Adrenal gland (tissue), 5 donors: ENCODE measurements at regions not wholly inside any gene's neighbourhood (a gene's known extent, or its start where the extent isn't known, plus 50 kb on each side); places are given as distances from the start of the nearest gene placed in this dataset.
A peak's percentile ranks its signal among the peaks of the same experiment; 100 is the strongest.

Source experiments
- CTCF ChIP-seq, 6 experiments: fragments of 450-650 bp in 4 of 6; fragments of 200-600 bp in 2 of 6; sonication (generic) in 1 of 6; IDR thresholded peaks; 1 replicate in 5 of 6; 2 replicates in 1 of 6; pipeline versions ENCODE4 v1.5.1 to v1.8.0; 2016 to 2021; ENCODE audit warnings: antibody characterized with exemption in 6 of 6, mild to moderate bottlenecking in 2 of 6, moderate library complexity in 1 of 6
- POLR2A ChIP-seq, 2 donors: fragments of 450-650 bp; IDR thresholded peaks; one replicate each; pipeline ENCODE4 v1.6.1; 2017; ENCODE audit warnings: antibody characterized with exemption in 2 of 2, mild to moderate bottlenecking in 2 of 2, moderate library complexity in 1 of 2
- donor health status: DM: no; HTN: no; CAD: no.

- TF ChIP-seq CTCF (IDR thresholded peaks at IDR 0.05) (peak; percentile 26 to 60 (median 55)), POLR2A (IDR thresholded peaks at IDR 0.05) (no peak)
Observed at GRCh38 chr1:88061492-88062177, 622.4 kb upstream of the PKN2 start.
